Adrenal gland (tissue), 5 donors: ENCODE measurements at regions not wholly inside any gene's neighbourhood (a gene's known extent, or its start where the extent isn't known, plus 50 kb on each side); places are given as distances from the start of the nearest gene placed in this dataset.

ENCODE experiments used
- POLR2A ChIP-seq, 2 donors: fragments of 450-650 bp; IDR thresholded peaks; one replicate each; pipeline ENCODE4 v1.6.1; 2017; ENCODE audit warnings: antibody characterized with exemption in 2 of 2, mild to moderate bottlenecking in 2 of 2, moderate library complexity in 1 of 2
- TF ChIP-seq, protein P1 (sequence below), 6 experiments: fragments of 450-650 bp in 4 of 6; fragments of 200-600 bp in 2 of 6; sonication (generic) in 1 of 6; IDR thresholded peaks; 1 replicate in 5 of 6; 2 replicates in 1 of 6; pipeline versions ENCODE4 v1.5.1 to v1.8.0; 2016 to 2021; ENCODE audit warnings: antibody characterized with exemption in 6 of 6, mild to moderate bottlenecking in 2 of 6, moderate library complexity in 1 of 6
- donor health status: DM: no; HTN: no; CAD: no.

DNA sequence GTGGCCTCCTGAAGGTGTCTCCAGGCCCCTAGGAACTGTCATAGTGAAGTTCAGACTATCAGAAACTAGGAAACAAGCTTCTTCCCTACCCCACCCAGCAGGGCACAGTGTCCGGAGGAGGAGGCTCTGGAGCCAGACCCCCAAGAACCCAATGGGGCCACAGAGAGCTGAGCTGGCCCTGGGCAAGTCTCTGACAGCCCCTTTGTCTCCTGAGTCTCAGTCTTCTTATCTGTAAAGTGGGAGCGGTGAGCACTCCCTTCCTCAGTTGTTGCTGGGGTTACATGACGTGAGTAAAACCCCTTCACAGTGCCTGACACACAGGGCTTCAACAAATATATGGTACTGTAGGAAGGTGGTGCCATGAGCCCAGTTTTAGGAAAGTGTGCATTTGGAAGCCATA is 675.8 kb downstream of the MATN1 start:
- TF ChIP-seq, protein P1, sequence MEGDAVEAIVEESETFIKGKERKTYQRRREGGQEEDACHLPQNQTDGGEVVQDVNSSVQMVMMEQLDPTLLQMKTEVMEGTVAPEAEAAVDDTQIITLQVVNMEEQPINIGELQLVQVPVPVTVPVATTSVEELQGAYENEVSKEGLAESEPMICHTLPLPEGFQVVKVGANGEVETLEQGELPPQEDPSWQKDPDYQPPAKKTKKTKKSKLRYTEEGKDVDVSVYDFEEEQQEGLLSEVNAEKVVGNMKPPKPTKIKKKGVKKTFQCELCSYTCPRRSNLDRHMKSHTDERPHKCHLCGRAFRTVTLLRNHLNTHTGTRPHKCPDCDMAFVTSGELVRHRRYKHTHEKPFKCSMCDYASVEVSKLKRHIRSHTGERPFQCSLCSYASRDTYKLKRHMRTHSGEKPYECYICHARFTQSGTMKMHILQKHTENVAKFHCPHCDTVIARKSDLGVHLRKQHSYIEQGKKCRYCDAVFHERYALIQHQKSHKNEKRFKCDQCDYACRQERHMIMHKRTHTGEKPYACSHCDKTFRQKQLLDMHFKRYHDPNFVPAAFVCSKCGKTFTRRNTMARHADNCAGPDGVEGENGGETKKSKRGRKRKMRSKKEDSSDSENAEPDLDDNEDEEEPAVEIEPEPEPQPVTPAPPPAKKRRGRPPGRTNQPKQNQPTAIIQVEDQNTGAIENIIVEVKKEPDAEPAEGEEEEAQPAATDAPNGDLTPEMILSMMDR (IDR thresholded peaks at IDR 0.05), result no peak
- TF ChIP-seq POLR2A (IDR thresholded peaks at IDR 0.05), result no peak
